Stimulated activated naive B cell treated with anti-CD40 and anti-IgM and Interleukin-4, amounts not matched to agents 10 μg/mL and 1 μg/mL and 100 μg/mL, for 72 hours (primary cell): ENCODE measurements at regions not wholly inside any gene's neighbourhood (a gene's known extent, or its start where the extent isn't known, plus 50 kb on each side); places are given as distances from the start of the nearest gene placed in this dataset.
"Not testable (repeated sequence)": the region's sequence is repeated elsewhere in the genome, so short reads cannot be mapped to it uniquely, and the experiment has no call there.

ENCODE experiments used
- ATAC-seq, 2 donors: fragments of 150-1000 bp; cut with Tn5 transposase; replicated peaks; 2 replicates each; pipeline ENCODE4 v1.10.0; 2021; ENCODE audit warnings: moderate library complexity in 1 of 2
- DNase-seq: peaks from one replicate; pipeline ENCODE4 v3.0.0; 2021
- H3K27ac Mint-ChIP-seq: one replicate; pipeline ENCODE4 v1.8.0; 2022; ENCODE audit warnings: mild to moderate bottlenecking, mixed read lengths
- H3K27me3 Mint-ChIP-seq, 2 donors: one replicate each; pipeline ENCODE4 v1.8.0; 2022; ENCODE audit warnings: mixed read lengths in 2 of 2
- H3K36me3 Mint-ChIP-seq, 2 donors: one replicate each; pipeline ENCODE4 v1.8.0; 2022; ENCODE audit warnings: mixed read lengths in 2 of 2, mild to moderate bottlenecking in 1 of 2
- H3K4me1 Mint-ChIP-seq, 2 donors: one replicate each; pipeline ENCODE4 v1.8.0; 2022; ENCODE audit warnings: mixed read lengths in 2 of 2, mild to moderate bottlenecking in 1 of 2
- H3K4me3 Mint-ChIP-seq, 2 donors: one replicate each; pipeline ENCODE4 v1.8.0; 2022; ENCODE audit warnings: mild to moderate bottlenecking in 2 of 2, mixed read lengths in 2 of 2, moderate library complexity in 1 of 2
- H3K9me3 Mint-ChIP-seq, 2 donors: one replicate each; pipeline ENCODE4 v1.8.0; 2022; ENCODE audit warnings: mixed read lengths in 2 of 2, mild to moderate bottlenecking in 1 of 2

GRCh38 chr1:90354704-90355103, 359.8 kb downstream of the ZNF326 start:
- Mint-ChIP-seq H3K4me3 (no peak overlapping the region), H3K36me3 (no peaks in the 10 kb centered on the region), H3K4me1 (no peaks in the 10 kb centered on the region), H3K27me3 (peaks cover 0 to 6% of the 10 kb centered on the region in 2 donors), H3K27ac (no peak overlapping the region), H3K9me3 (no peaks in the 10 kb centered on the region)
- ATAC-seq (no peak), DNase-seq (no peak)

- H3K36me3 Mint-ChIP-seq, result no peaks in the 10 kb centered on the region
- peaks cover 0 to 6% of the 10 kb centered on the region in 2 donors for H3K27me3 Mint-ChIP-seq
- H3K27ac Mint-ChIP-seq, result no peak overlapping the region
- no peaks in the 10 kb centered on the region for H3K4me1 Mint-ChIP-seq
- no peak for DNase-seq
- H3K9me3 Mint-ChIP-seq, result peaks cover 5 to 6% of the 10 kb centered on the region in 2 donors
- H3K4me3 Mint-ChIP-seq, result no peak overlapping the region
- no peak for ATAC-seq
These were observed 356.1 kb downstream of the ZNF326 start for GRCh38 chr1:90351019-90351418.

GRCh38 chr1:90349510-90349909, 354.6 kb downstream of the ZNF326 start:
- no peak overlapping the region for H3K4me3 Mint-ChIP-seq
- DNase-seq, result no peak
- H3K9me3 Mint-ChIP-seq, result peaks cover 5 to 6% of the 10 kb centered on the region in 2 donors
- no peaks in the 10 kb centered on the region for H3K27me3 Mint-ChIP-seq
- H3K36me3 Mint-ChIP-seq, result no peaks in the 10 kb centered on the region
- H3K27ac Mint-ChIP-seq, result no peak overlapping the region
- no peaks in the 10 kb centered on the region for H3K4me1 Mint-ChIP-seq
- ATAC-seq, result no peak

GRCh38 chr1:90348934-90349333, 354.0 kb downstream of the ZNF326 start:
- H3K36me3 Mint-ChIP-seq, result no peaks in the 10 kb centered on the region
- no peak for ATAC-seq
- peaks cover 5 to 6% of the 10 kb centered on the region in 2 donors for H3K9me3 Mint-ChIP-seq
- H3K4me1 Mint-ChIP-seq, result no peaks in the 10 kb centered on the region
- H3K27ac Mint-ChIP-seq, result no peak overlapping the region
- H3K27me3 Mint-ChIP-seq, result no peaks in the 10 kb centered on the region
- DNase-seq, result no peak
- H3K4me3 Mint-ChIP-seq, result no peak overlapping the region

GRCh38 chr1:90348459-90348858, 353.5 kb downstream of the ZNF326 start:
- not testable (repeated sequence) for H3K27ac Mint-ChIP-seq

GRCh38 chr1:90347366-90347765, 352.5 kb downstream of the ZNF326 start:
- H3K4me1 Mint-ChIP-seq, result no peaks in the 10 kb centered on the region
- no peaks in the 10 kb centered on the region for H3K27me3 Mint-ChIP-seq
- H3K9me3 Mint-ChIP-seq, result peaks cover 5 to 6% of the 10 kb centered on the region in 2 donors
- ATAC-seq (no peak), DNase-seq (no peak)
- no peak overlapping the region for H3K27ac Mint-ChIP-seq
- no peaks in the 10 kb centered on the region for H3K36me3 Mint-ChIP-seq
- H3K4me3 Mint-ChIP-seq, result no peak overlapping the region

More at GRCh38 chr1:90348459-90348858, 353.5 kb downstream of the ZNF326 start:
- not testable (repeated sequence) for ATAC-seq, H3K4me3 Mint-ChIP-seq, H3K27me3 Mint-ChIP-seq, DNase-seq, H3K9me3 Mint-ChIP-seq, H3K4me1 Mint-ChIP-seq, H3K36me3 Mint-ChIP-seq

GRCh38 chr1:90346757-90347156, 351.8 kb downstream of the ZNF326 start:
- H3K27ac Mint-ChIP-seq, result no peak overlapping the region
- no peaks in the 10 kb centered on the region for H3K27me3 Mint-ChIP-seq
- H3K4me3 Mint-ChIP-seq, result no peak overlapping the region
- ATAC-seq (no peak), DNase-seq (no peak)
- H3K36me3 Mint-ChIP-seq, result no peaks in the 10 kb centered on the region
- peaks cover 5 to 6% of the 10 kb centered on the region in 2 donors for H3K9me3 Mint-ChIP-seq
- no peaks in the 10 kb centered on the region for H3K4me1 Mint-ChIP-seq

GRCh38 chr1:90346349-90346748, 351.4 kb downstream of the ZNF326 start:
- no peaks in the 10 kb centered on the region for H3K27me3 Mint-ChIP-seq
- H3K27ac Mint-ChIP-seq, result no peak overlapping the region
- H3K9me3 Mint-ChIP-seq, result peaks cover 5 to 6% of the 10 kb centered on the region in 2 donors
- DNase-seq, result no peak
- no peak for ATAC-seq
- H3K4me3 Mint-ChIP-seq, result no peak overlapping the region
- no peaks in the 10 kb centered on the region for H3K36me3 Mint-ChIP-seq
- no peaks in the 10 kb centered on the region for H3K4me1 Mint-ChIP-seq

- DNase-seq (no peak), ATAC-seq (no peak)
- H3K9me3 Mint-ChIP-seq, result peaks cover 5 to 6% of the 10 kb centered on the region in 2 donors
- no peak overlapping the region for H3K4me3 Mint-ChIP-seq
- H3K4me1 Mint-ChIP-seq, result no peaks in the 10 kb centered on the region
- H3K27ac Mint-ChIP-seq, result no peak overlapping the region
- H3K27me3 Mint-ChIP-seq, result no peaks in the 10 kb centered on the region
- H3K36me3 Mint-ChIP-seq, result no peaks in the 10 kb centered on the region
These were observed 350.2 kb downstream of the ZNF326 start for GRCh38 chr1:90344963-90345730.

GRCh38 chr1:90341516-90341915, 346.6 kb downstream of the ZNF326 start:
- Mint-ChIP-seq H3K27me3 (peaks cover 0 to under 1% of the 10 kb centered on the region in 2 donors), H3K9me3 (no peaks in the 10 kb centered on the region), H3K4me1 (no peaks in the 10 kb centered on the region), H3K4me3 (no peak overlapping the region), H3K27ac (no peak overlapping the region), H3K36me3 (no peaks in the 10 kb centered on the region)
- ATAC-seq (no peak), DNase-seq (no peak)

- H3K36me3 Mint-ChIP-seq, result no peaks in the 10 kb centered on the region
- no peak for DNase-seq
- H3K9me3 Mint-ChIP-seq, result no peaks in the 10 kb centered on the region
- no peaks in the 10 kb centered on the region for H3K4me1 Mint-ChIP-seq
- no peak for ATAC-seq
- no peak overlapping the region for H3K4me3 Mint-ChIP-seq
- no peak overlapping the region for H3K27ac Mint-ChIP-seq
- H3K27me3 Mint-ChIP-seq, result peaks cover 0 to 8% of the 10 kb centered on the region in 2 donors
These were observed 345.7 kb downstream of the ZNF326 start for GRCh38 chr1:90340606-90341005.

GRCh38 chr1:90339811-90340210, 344.9 kb downstream of the ZNF326 start:
- Mint-ChIP-seq H3K4me3 (no peak overlapping the region), H3K27ac (no peak overlapping the region), H3K9me3 (no peaks in the 10 kb centered on the region), H3K4me1 (no peaks in the 10 kb centered on the region), H3K27me3 (peaks cover 0 to 8% of the 10 kb centered on the region in 2 donors), H3K36me3 (no peaks in the 10 kb centered on the region)
- ATAC-seq (no peak), DNase-seq (no peak)

- Mint-ChIP-seq H3K4me3 (no peak overlapping the region), H3K9me3 (no peaks in the 10 kb centered on the region), H3K4me1 (no peaks in the 10 kb centered on the region), H3K27ac (no peak overlapping the region), H3K27me3 (peaks cover 0 to 8% of the 10 kb centered on the region in 2 donors), H3K36me3 (no peaks in the 10 kb centered on the region)
- ATAC-seq (no peak), DNase-seq (no peak)
These were observed 341.8 kb downstream of the ZNF326 start for GRCh38 chr1:90336552-90337324.

GRCh38 chr1:90335558-90335957, 340.6 kb downstream of the ZNF326 start:
- H3K4me1 Mint-ChIP-seq, result no peaks in the 10 kb centered on the region
- no peak overlapping the region for H3K27ac Mint-ChIP-seq
- no peak overlapping the region for H3K4me3 Mint-ChIP-seq
- ATAC-seq (no peak), DNase-seq (no peak)
- H3K27me3 Mint-ChIP-seq, result peaks cover 0 to 8% of the 10 kb centered on the region in 2 donors
- H3K9me3 Mint-ChIP-seq, result no peaks in the 10 kb centered on the region
- H3K36me3 Mint-ChIP-seq, result no peaks in the 10 kb centered on the region

GRCh38 chr1:90334137-90334536, 339.2 kb downstream of the ZNF326 start:
- DNase-seq (no peak), ATAC-seq (no peak)
- H3K27ac Mint-ChIP-seq, result no peak overlapping the region
- H3K4me3 Mint-ChIP-seq, result no peak overlapping the region
- H3K36me3 Mint-ChIP-seq, result no peaks in the 10 kb centered on the region
- H3K27me3 Mint-ChIP-seq, result peaks cover 0 to 8% of the 10 kb centered on the region in 2 donors
- no peaks in the 10 kb centered on the region for H3K4me1 Mint-ChIP-seq
- H3K9me3 Mint-ChIP-seq, result no peaks in the 10 kb centered on the region
